SJSA1 (cell line): ENCODE measurements at regions not wholly inside any gene's neighbourhood (a gene's known extent, or its start where the extent isn't known, plus 50 kb on each side); places are given as distances from the start of the nearest gene placed in this dataset.
"Not testable (repeated sequence)": the region's sequence is repeated elsewhere in the genome, so short reads cannot be mapped to it uniquely, and the experiment has no call there.

ENCODE experiments used
- DNase-seq, 2 experiments: peaks; one replicate each; pipeline ENCODE4 v3.0.0-alpha.2; 2015 to 2020; ENCODE audit warnings: low spot score in 2 of 2, low read depth in 1 of 2
- H3K27ac ChIP-seq: fragments of 250-450 bp; sonication (Bioruptor Pico); 2 replicates; pipeline ENCODE4 v1.5.1; 2020; ENCODE audit warnings: mild to moderate bottlenecking, moderate library complexity
- H3K27me3 ChIP-seq: fragments of 250-450 bp; sonication (Bioruptor Pico); replicated peaks from 2 replicates; pipeline ENCODE4 v1.5.1; 2020; ENCODE audit warnings: mild to moderate bottlenecking, moderate library complexity
- H3K36me3 ChIP-seq: fragments of 250-450 bp; sonication (Bioruptor Pico); 2 replicates; pipeline ENCODE4 v1.5.1; 2020; ENCODE audit warnings: mild to moderate bottlenecking
- H3K4me1 ChIP-seq: fragments of 250-450 bp; sonication (Bioruptor Pico); replicated peaks from 2 replicates; pipeline ENCODE4 v1.6.1; 2021; ENCODE audit warnings: mild to moderate bottlenecking
- H3K4me3 ChIP-seq: fragments of 250-450 bp; sonication (Bioruptor Pico); 2 replicates; pipeline ENCODE4 v1.5.1; 2020; ENCODE audit warnings: mild to moderate bottlenecking
- H3K9me3 ChIP-seq: fragments of 250-450 bp; sonication (Bioruptor Pico); replicated peaks from 2 replicates; pipeline ENCODE4 v1.5.1; 2020; ENCODE audit warnings: mild to moderate bottlenecking

DNA sequence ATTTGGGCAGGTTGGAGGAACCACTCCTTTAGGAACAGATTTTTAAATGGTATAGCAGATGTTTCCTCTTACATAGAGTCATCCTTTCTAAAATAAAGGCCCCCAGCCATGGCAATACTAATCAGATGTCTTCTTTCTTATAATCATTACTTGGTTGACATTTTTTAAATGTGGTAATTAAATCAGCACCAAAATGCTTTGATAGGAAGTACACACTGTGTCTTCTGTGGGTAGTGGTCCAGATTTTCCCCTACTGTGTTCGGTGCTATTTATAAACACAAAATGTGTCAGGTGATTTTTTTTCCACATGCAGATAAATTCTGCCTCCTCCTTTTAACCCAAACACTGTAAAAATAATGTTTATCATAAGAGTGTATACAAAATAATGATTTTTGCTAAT lies 200.9 kb upstream of the DTNA start:
- no peak for DNase-seq
- Histone ChIP-seq H3K27me3 (no peaks in the 10 kb centered on the region), H3K27ac (no peak overlapping the region), H3K4me1 (no peaks in the 10 kb centered on the region), H3K4me3 (no peak overlapping the region), H3K9me3 (no peaks in the 10 kb centered on the region), H3K36me3 (no peaks in the 10 kb centered on the region)

DNA sequence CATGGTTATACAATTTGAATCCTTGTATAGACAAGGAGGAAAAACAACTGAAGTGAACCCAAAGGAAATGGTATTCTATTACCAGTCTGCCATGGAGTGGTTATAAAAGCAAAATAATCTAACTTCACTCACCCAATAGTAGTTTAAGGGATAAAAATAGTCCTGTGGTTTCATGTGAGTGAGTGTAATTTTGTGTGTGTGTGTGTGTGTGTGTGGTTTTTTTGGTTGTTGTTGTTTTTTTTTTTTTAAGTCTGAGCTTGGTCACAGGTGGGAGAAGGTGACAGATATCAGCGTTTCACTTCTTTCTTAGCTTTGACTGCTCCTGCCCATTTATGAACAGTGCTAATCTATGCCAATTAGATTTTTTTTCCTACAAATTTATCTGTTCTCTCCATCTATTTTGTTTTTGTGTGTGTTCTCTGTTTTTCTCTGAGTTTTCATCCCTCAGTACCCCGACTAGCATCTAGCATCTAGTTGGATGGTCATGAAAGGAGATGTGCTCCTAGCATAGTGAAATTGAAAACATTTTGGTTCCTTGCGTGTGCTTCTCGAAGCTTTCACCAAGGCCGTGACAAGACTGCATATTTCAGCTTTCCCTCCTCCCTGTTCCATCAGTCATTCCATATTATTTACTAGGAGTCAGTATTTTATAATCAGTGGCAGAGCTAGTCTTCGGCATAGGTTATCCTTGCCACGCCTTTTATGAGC lies 200.1 kb upstream of the DTNA start:
- Histone ChIP-seq H3K4me1 (no peaks in the 10 kb centered on the region), H3K9me3 (no peaks in the 10 kb centered on the region), H3K4me3 (no peak overlapping the region), H3K36me3 (no peaks in the 10 kb centered on the region), H3K27ac (no peak overlapping the region), H3K27me3 (no peaks in the 10 kb centered on the region)
- DNase-seq: no peak

DNA sequence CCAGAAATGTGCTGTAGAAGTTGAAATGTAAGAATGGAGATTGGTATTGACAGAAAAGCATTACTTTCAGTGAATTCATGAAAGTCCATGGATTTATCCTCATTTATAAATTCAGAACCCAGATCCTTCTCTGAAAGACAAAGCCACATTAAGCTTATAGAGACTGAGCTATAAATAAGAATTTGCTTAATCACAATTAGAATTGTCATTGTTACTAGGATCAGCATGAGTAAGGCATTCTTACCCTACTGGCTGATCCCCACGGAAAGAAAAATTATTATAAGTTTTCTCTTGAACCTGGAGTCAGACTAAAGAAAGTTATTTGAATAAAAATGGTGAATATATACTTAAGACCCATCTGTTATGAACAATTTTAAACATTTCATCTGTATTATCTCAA lies 199.2 kb upstream of the DTNA start:
- Histone ChIP-seq H3K4me1 (no peaks in the 10 kb centered on the region), H3K27ac (no peak overlapping the region), H3K9me3 (no peaks in the 10 kb centered on the region; the same call in 1 of the 2 replicates), H3K36me3 (no peaks in the 10 kb centered on the region), H3K27me3 (no peaks in the 10 kb centered on the region), H3K4me3 (no peak overlapping the region)
- no peak for DNase-seq

DNA sequence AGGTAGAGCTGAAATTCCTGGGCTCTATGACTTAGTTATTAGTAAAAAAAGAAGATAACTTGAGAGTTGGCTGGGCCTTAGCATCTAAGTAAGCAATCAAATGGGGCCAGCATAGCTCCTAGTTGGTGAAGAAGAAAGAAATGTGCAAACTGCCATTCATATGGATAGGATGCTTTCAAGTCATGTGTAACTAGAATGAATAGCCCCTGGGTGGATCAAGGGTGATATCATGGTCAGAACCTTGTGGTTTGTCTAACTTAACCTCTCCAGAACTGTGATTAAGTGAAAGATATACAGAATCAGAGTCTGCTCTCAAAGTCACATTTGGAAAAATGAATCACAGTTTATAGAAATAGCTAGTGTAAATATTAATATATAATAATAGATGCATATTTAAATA lies 198.7 kb upstream of the DTNA start:
- DNase-seq: no peak

DNA sequence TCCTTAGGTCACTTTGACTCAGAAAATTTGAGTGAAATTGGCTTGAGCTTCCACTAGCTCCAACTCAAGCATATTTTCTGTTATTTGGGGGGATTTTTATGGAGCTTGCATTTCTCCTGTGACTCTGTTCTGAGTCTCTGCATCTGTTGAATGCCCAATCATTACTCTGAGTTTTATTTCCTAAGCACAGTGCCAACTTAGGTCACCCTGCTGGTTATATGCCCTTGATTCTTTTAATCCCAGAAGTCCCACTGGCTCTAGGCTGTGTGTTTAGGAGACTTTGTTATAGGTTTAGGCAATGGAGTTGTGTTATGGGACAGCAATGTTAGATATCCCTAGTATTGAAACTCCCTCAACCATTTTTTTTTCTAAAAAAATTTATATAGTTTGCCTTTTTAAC lies 198.2 kb upstream of the DTNA start:
- H3K36me3 ChIP-seq: no peaks in the 10 kb centered on the region
- H3K4me1 ChIP-seq: no peaks in the 10 kb centered on the region
- H3K27ac ChIP-seq: no peak overlapping the region
- H3K27me3 ChIP-seq: no peaks in the 10 kb centered on the region
- no peak for DNase-seq
- no peak overlapping the region for H3K4me3 ChIP-seq
- no peaks in the 10 kb centered on the region; the same call in 1 of the 2 replicates for H3K9me3 ChIP-seq

More for the DNA sequence above, 198.7 kb upstream of the DTNA start:
- Histone ChIP-seq H3K27ac (no peak overlapping the region), H3K4me3 (no peak overlapping the region), H3K9me3 (no peaks in the 10 kb centered on the region; the same call in 1 of the 2 replicates), H3K36me3 (no peaks in the 10 kb centered on the region), H3K27me3 (no peaks in the 10 kb centered on the region), H3K4me1 (no peaks in the 10 kb centered on the region)

DNA sequence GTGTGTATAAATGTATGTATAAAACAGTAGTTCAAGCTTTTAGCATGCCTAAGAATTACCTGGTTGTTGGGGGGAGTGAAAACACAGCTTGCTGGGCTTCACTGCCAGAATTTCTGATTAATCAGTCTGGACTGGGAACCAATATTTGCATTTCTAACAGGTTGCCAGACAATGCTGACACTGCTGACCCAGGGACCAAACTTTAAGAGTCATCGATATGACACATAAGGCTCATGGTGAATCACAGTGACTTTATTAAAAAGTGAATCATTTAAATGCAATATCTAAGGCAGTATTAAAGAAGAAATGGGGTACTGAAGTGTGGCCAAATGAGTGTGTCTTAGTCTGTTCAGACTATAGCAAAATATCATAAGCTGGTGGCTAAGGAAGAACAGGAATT lies 195.9 kb upstream of the DTNA start:
- no peaks in the 10 kb centered on the region for H3K27me3 ChIP-seq
- no peak overlapping the region for H3K27ac ChIP-seq
- H3K4me3 ChIP-seq: no peak overlapping the region
- no peaks in the 10 kb centered on the region for H3K4me1 ChIP-seq
- no peaks in the 10 kb centered on the region for H3K36me3 ChIP-seq
- no peaks in the 10 kb centered on the region; the same call in 1 of the 2 replicates for H3K9me3 ChIP-seq
- DNase-seq: no peak

DNA sequence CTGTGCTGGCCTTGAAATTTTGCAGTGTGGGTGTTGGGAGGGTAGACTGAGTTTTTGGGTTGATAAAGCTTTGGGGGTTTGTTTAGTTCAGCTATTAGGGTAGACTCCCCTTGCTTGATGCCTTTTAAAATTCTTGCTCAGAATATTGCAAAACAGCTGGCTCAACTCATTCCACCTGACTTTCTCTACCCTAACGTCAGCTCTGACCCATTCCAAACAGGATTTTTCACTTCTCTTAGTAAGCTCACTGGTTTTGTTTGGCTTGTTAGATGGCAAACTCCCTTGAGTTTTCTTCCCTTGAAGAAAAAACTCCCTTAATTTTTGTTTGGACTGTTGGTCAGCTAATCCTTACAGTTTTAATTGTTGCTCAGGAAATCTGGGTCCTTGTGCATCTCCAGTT lies 195.1 kb upstream of the DTNA start:
- Histone ChIP-seq H3K27me3 (no peaks in the 10 kb centered on the region), H3K4me3 (no peak overlapping the region), H3K9me3 (no peaks in the 10 kb centered on the region; the same call in 1 of the 2 replicates), H3K27ac (no peak overlapping the region), H3K36me3 (no peaks in the 10 kb centered on the region), H3K4me1 (no peaks in the 10 kb centered on the region)
- no peak for DNase-seq

DNA sequence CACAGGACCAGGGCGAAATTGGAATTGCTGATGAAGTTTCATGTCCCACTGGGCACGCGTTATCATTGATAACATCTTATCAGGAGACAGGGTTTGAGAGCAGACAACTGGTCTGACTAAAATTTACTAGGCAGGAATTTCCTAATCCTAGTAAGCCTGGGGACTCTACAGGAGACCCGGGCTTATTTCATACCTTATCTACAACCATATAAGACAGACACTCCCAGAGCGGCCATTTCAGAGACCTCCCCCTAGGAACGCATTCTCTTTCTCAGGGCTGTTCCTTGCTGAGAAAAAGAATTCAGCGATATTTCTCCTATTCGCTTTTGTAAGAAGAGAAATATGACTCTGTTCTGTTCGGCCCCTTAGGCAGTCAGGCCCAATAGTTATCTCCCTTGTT lies 193.7 kb upstream of the DTNA start:
- H3K4me3 ChIP-seq, H3K36me3 ChIP-seq, DNase-seq, H3K27ac ChIP-seq, H3K9me3 ChIP-seq, H3K27me3 ChIP-seq, H3K4me1 ChIP-seq: not testable (repeated sequence)

DNA sequence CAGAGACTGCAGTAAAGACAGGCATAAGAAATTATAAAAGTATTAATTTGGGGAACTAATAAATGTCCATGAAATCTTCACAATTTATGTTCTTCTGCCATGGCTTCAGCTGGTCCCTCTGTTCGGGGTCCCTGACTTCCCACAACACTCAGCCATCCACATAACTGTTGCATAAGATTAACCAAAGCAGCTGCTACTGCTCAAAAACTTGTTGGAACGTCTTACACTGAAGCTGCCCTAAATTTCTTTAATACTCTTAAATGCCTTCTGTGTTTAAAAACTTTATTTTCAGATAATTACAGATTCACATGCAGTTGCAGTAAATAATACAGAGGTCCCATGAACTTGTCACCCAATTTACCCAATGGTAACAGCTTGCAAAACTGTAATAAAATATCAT lies 193.1 kb upstream of the DTNA start:
- not testable (repeated sequence) for DNase-seq, H3K9me3 ChIP-seq, H3K27ac ChIP-seq, H3K4me1 ChIP-seq, H3K27me3 ChIP-seq, H3K4me3 ChIP-seq, H3K36me3 ChIP-seq

DNA sequence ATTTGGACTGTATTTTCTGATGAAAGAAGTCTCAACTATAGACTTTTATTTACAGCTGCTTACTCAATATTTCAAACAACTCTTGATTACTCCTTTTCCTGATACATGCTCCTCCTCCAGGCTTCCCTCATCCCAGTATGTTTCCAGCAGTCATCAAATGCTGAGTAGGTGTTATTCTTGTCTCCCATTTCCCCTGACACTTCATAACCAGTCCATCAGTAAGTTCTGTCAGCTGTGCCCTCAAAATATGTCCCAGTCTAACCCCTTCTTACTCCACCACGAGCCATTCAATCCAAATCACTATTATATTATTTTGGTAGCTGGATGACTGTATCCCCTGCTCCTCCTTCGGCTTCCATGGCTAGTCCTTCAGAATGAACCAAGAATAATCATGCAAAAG lies 189.1 kb upstream of the DTNA start:
- Histone ChIP-seq H3K27me3 (no peaks in the 10 kb centered on the region), H3K27ac (no peak overlapping the region), H3K4me3 (no peak overlapping the region), H3K4me1 (no peaks in the 10 kb centered on the region), H3K9me3 (no peaks in the 10 kb centered on the region), H3K36me3 (no peaks in the 10 kb centered on the region)
- no peak for DNase-seq

DNA sequence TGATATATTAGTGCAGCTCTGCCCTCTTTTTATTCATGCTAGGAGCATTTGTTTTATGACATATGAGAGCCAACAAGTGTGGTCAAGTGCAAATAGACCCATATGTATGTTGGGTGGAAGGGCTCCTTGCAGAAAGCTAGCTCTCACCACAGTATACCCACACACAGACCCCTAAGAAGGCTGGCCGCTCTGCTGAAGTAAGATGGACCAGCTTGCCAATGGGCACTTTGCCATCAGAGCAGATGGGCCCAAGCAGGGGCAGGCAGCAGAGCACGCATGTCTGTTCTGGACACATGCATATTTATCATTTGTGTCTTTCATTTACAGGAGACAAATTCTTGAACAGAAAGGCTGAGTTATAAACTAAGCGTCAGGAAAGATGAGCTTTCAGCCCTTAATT lies 187.5 kb upstream of the DTNA start:
- Histone ChIP-seq H3K36me3 (no peaks in the 10 kb centered on the region), H3K4me1 (no peaks in the 10 kb centered on the region), H3K27ac (no peak overlapping the region), H3K27me3 (no peaks in the 10 kb centered on the region), H3K9me3 (no peaks in the 10 kb centered on the region), H3K4me3 (no peak overlapping the region)
- no peak for DNase-seq

DNA sequence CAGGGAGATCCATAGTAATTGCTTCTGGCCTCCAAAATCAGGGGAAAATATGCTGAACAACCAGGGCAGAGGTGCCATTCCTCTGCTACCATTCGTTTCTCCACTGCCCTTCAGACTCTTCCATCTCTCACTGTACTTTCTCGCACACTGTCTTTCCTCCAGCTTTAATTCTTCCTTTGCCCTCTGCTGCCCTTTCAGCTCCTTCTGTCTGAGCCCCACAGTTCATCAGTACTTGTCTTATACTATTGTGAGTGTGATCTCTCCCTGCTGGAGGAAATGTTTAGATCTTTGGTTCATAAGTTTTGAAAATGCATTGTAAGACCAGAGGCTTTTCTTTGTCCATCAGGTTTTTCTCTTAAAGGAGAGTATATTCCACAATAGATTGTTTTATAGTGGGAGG lies 184.9 kb upstream of the DTNA start:
- Histone ChIP-seq H3K9me3 (no peaks in the 10 kb centered on the region), H3K4me3 (no peak overlapping the region), H3K36me3 (no peaks in the 10 kb centered on the region), H3K4me1 (no peaks in the 10 kb centered on the region), H3K27ac (no peak overlapping the region), H3K27me3 (no peaks in the 10 kb centered on the region)
- no peak for DNase-seq

DNA sequence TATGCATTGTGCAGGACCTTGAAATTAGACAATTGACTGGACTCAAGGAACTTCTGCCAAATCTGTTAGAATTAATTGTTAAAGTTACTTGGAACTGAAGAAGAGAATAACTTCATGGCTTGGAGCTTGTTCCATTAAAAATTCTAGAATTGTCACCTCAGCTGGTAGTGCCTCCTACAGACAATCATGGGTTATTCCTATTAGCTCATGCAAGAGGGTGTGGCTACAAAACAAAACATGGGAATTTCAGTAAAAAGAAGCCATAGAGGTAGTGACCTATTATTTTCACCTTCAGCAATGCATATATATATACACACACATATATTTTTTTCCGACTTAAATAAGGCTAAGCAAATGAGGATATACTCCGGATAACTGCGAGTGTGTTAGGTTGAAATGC lies 181.9 kb upstream of the DTNA start:
- Histone ChIP-seq H3K27ac (no peak overlapping the region), H3K9me3 (no peaks in the 10 kb centered on the region), H3K4me1 (no peaks in the 10 kb centered on the region), H3K4me3 (no peak overlapping the region), H3K27me3 (no peaks in the 10 kb centered on the region), H3K36me3 (no peaks in the 10 kb centered on the region)
- no peak for DNase-seq

DNA sequence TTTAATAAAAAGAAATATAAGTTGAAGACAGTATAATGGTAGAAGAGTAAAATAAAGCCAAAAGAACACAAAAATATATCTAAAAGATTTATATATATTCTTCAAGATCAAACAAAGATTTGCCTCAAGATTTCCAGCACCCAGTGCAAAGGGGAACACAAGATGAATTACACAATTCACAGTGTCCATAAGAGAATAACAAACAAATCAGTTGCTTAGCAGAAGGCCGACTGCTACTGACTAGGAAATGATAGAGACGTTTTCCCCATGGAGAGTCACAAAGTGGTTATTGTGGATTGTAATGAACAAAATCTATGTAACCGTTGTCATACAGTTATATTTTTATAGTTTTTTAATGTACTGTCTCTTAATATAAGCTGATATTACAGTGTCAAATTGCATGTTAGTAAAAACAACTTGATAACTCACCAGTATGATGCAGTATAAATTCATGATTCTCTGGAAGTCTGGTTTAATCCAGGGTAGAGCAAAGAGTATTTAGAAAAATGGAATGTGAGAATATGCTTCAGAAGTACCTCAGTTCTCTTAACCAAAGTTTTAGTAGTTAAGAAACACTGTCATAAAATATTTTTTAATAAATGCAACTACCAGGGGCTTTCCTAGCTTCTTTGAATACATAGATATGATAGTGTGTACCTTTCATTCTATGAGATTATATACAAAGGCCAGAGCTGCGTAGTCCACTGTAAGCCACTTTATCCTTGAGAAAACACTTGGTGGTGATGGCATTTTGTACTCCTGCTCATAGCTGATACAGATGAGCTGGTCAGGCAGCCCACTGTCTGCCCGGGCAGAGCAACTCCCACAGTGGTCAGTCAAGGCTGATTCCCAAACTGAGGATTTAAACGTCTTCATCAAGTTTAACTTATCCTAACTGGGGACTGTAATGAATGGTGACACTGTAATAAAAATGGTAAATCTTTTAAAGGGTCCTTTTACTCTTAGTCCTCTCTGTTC lies 180.5 kb upstream of the DTNA start:
- no peak overlapping the region for H3K27ac ChIP-seq
- no peaks in the 10 kb centered on the region for H3K27me3 ChIP-seq
- no peak overlapping the region for H3K4me3 ChIP-seq
- H3K36me3 ChIP-seq: no peaks in the 10 kb centered on the region
- no peak for DNase-seq
- H3K9me3 ChIP-seq: no peaks in the 10 kb centered on the region
- H3K4me1 ChIP-seq: no peaks in the 10 kb centered on the region
